HG03571 (cell line): ENCODE measurements at regions not wholly inside any gene's neighbourhood (a gene's known extent, or its start where the extent isn't known, plus 50 kb on each side); places are given as distances from the start of the nearest gene placed in this dataset.

ENCODE experiments used
- ATAC-seq: cut with Tn5 transposase; IDR thresholded peaks from one replicate; pipeline ENCODE4 v1.9.1; 2021; ENCODE audit not compliant: unreplicated experiment

GRCh38 chr10:113407218-113407617, 145.6 kb upstream of the HABP2 start:
- no peak for ATAC-seq

- ATAC-seq = no peak
Measured at GRCh38 chr10:113409175-113409574, 143.7 kb upstream of the HABP2 start.

GRCh38 chr10:113410618-113411017, 142.2 kb upstream of the HABP2 start:
- no peak for ATAC-seq

GRCh38 chr10:113411456-113411855, 141.4 kb upstream of the HABP2 start:
- ATAC-seq = no peak

- ATAC-seq = no peak
Measured at GRCh38 chr10:113412161-113412560, 140.7 kb upstream of the HABP2 start.

GRCh38 chr10:113414543-113414942, 138.3 kb upstream of the HABP2 start:
- ATAC-seq = no peak

GRCh38 chr10:113415246-113415645, 137.6 kb upstream of the HABP2 start:
- ATAC-seq = no peak

GRCh38 chr10:113420057-113420732, 132.7 kb upstream of the HABP2 start:
- no peak for ATAC-seq

GRCh38 chr10:113420733-113421675, 131.8 kb upstream of the HABP2 start:
- ATAC-seq = no peak

- ATAC-seq = no peak
Measured at GRCh38 chr10:113422371-113422770, 130.5 kb upstream of the HABP2 start.

GRCh38 chr10:113423981-113424721, 128.7 kb upstream of the HABP2 start:
- no peak for ATAC-seq

- ATAC-seq = no peak
Measured at GRCh38 chr10:113425008-113425407, 127.8 kb upstream of the HABP2 start.

- no peak for ATAC-seq
Measured at GRCh38 chr10:113425541-113425951, 127.3 kb upstream of the HABP2 start.

- no peak for ATAC-seq
Measured at GRCh38 chr10:113426181-113426877, 126.5 kb upstream of the HABP2 start.

GRCh38 chr10:113427236-113427735, 125.6 kb upstream of the HABP2 start:
- ATAC-seq = no peak

GRCh38 chr10:113427811-113428558, 124.9 kb upstream of the HABP2 start:
- no peak for ATAC-seq

GRCh38 chr10:113430634-113431397, 122.0 kb upstream of the HABP2 start:
- ATAC-seq = no peak

- no peak for ATAC-seq
Measured at GRCh38 chr10:113431398-113432160, 121.3 kb upstream of the HABP2 start.
